ENCODE measurements at regions not wholly inside any gene's neighbourhood (a gene's known extent, or its start where the extent isn't known, plus 50 kb on each side); places are given as distances from the start of the nearest gene placed in this dataset.

- Histone ChIP-seq H3K9me1 (replicated peaks; ENCODE audit: control insufficient read depth, extremely low read depth, insufficient read depth, low read length) (no peaks in the 10 kb centered on the region), H3K4me2 (ENCODE audit: insufficient read depth, low read length) (no peak overlapping the region), H3K27me3 (ENCODE audit: control insufficient read depth in 2 of 2, insufficient read depth in 2 of 2, low read length in 2 of 2) (no peaks in the 10 kb centered on the region), H3K4me3 (replicated peaks in 1 of 3; ENCODE audit: insufficient read depth in 1 of 3, low read depth in 1 of 3, low read length in 3 of 3) (no peak overlapping the region), H4K20me1 (replicated peaks; ENCODE audit: control insufficient read depth, extremely low read depth, insufficient read depth, low read length) (no peaks in the 10 kb centered on the region), H3K4me1 (ENCODE audit: control insufficient read depth, extremely low read depth, insufficient read depth, low read length) (no peaks in the 10 kb centered on the region), H3K79me2 (ENCODE audit: control insufficient read depth, insufficient read depth, low read length) (no peaks in the 10 kb centered on the region), H3K9me3 (replicated peaks; ENCODE audit: control insufficient read depth, insufficient read depth, low read length) (no peaks in the 10 kb centered on the region), H3K27ac (ENCODE audit: insufficient read depth, low read depth, low read length) (no peak overlapping the region), H3K36me3 (ENCODE audit: control insufficient read depth in 2 of 2, extremely low read depth in 1 of 2, insufficient read depth in 2 of 2, low read length in 2 of 2) (no peaks in the 10 kb centered on the region), H3K9ac (replicated peaks; ENCODE audit: extremely low read depth, insufficient read depth, low read length) (no peak overlapping the region), H2AFZ (ENCODE audit: low read depth, low read length) (no peak overlapping the region)
- no peak for TF ChIP-seq GATA2 (IDR thresholded peaks at IDR 0.05; ENCODE audit: insufficient read depth, insufficient read length, low read depth, low read length)
- TF ChIP-seq POLR2A (IDR thresholded peaks at IDR 0.05; ENCODE audit: low read depth, low read length) = no peak
- TF ChIP-seq MAX (IDR thresholded peaks at IDR 0.05; ENCODE audit: insufficient read depth, insufficient read length) = no peak
- no peak for TF ChIP-seq MYC (IDR thresholded peaks at IDR 0.05; ENCODE audit: low read depth, low read length)
- no peak for TF ChIP-seq CTCF (IDR thresholded peaks at IDR 0.05; ENCODE audit: extremely low read depth in 1 of 2, insufficient read depth in 1 of 2, low read depth in 1 of 2, low read length in 2 of 2)
- no peak for TF ChIP-seq EZH2 (IDR thresholded peaks at IDR 0.05; ENCODE audit: borderline replicate concordance, low read depth, low read length, severe bottlenecking)
- intact Hi-C loops (cut with micrococcal nuclease) = no loop called here
- BruUV-seq (replicated peaks) = no TSS peak
- no peak for DNase-seq (ENCODE audit: low read depth, low spot score)
- dilution Hi-C loops (cut with MboI; ENCODE audit: extremely low pct_ligation_motif_present, low sequenced_read_pairs) = no loop called here
- ChIA-PET POLR2A (no interaction called here), CTCF (interaction anchor here (1.2 to 1.6 kb wide), 3 partner anchors 16 to 458 kb away, joined by 3 to 8 read pairs (median 3); partner anchors contain the start of gene TRIB2)
- no peak for FAIRE-seq
These were observed 167.8 kb upstream of the TRIB2 start for GRCh38 chr2:12548906-12549305.

GRCh38 chr2:12549641-12550040 lies 167.1 kb upstream of the TRIB2 start:
- H3K9me3 ChIP-seq (replicated peaks; ENCODE audit: control insufficient read depth, insufficient read depth, low read length) = no peaks in the 10 kb centered on the region
- no peak overlapping the region for H3K9ac ChIP-seq (replicated peaks; ENCODE audit: extremely low read depth, insufficient read depth, low read length)
- BruUV-seq (replicated peaks) = no TSS peak
- intact Hi-C loops (cut with micrococcal nuclease) = loop anchor here (10.0 kb wide), 1 partner anchor 685 kb away; no protein-coding TSS in a partner anchor
- CTCF ChIA-PET = interaction anchor here (1.2 to 1.6 kb wide), 3 partner anchors 15 to 457 kb away, joined by 3 to 8 read pairs (median 3); partner anchors contain the start of gene TRIB2
- FAIRE-seq (no peak), DNase-seq (ENCODE audit: low read depth, low spot score) (no peak)
- dilution Hi-C loops (cut with MboI; ENCODE audit: extremely low pct_ligation_motif_present, low sequenced_read_pairs) = loop anchor here (25.0 kb wide), 1 partner anchor 163 kb away; the partner anchor contains the start of gene TRIB2
- no peak overlapping the region for H3K27ac ChIP-seq (ENCODE audit: insufficient read depth, low read depth, low read length)
- no peaks in the 10 kb centered on the region for H3K27me3 ChIP-seq (ENCODE audit: control insufficient read depth in 2 of 2, insufficient read depth in 2 of 2, low read length in 2 of 2)
- H3K4me3 ChIP-seq (replicated peaks in 1 of 3; ENCODE audit: insufficient read depth in 1 of 3, low read depth in 1 of 3, low read length in 3 of 3) = no peak overlapping the region
- H2AFZ ChIP-seq (ENCODE audit: low read depth, low read length) = no peak overlapping the region
- no peaks in the 10 kb centered on the region for H3K36me3 ChIP-seq (ENCODE audit: control insufficient read depth in 2 of 2, extremely low read depth in 1 of 2, insufficient read depth in 2 of 2, low read length in 2 of 2)
- no peak for TF ChIP-seq MYC (IDR thresholded peaks at IDR 0.05; ENCODE audit: low read depth, low read length)
- TF ChIP-seq JUN (IDR thresholded peaks at IDR 0.05; ENCODE audit: borderline replicate concordance, insufficient read depth, insufficient read length, low read depth) = no peak
- TF ChIP-seq EZH2 (IDR thresholded peaks at IDR 0.05; ENCODE audit: borderline replicate concordance, low read depth, low read length, severe bottlenecking) = no peak
- TF ChIP-seq POLR2AphosphoS5 (IDR thresholded peaks at IDR 0.05; ENCODE audit: insufficient read depth, low read depth, low read length) = no peak
- no peak for TF ChIP-seq MAX (IDR thresholded peaks at IDR 0.05; ENCODE audit: insufficient read depth, insufficient read length)
- no peak for TF ChIP-seq GATA2 (IDR thresholded peaks at IDR 0.05; ENCODE audit: insufficient read depth, insufficient read length, low read depth, low read length)
- TF ChIP-seq CTCF (IDR thresholded peaks at IDR 0.05; ENCODE audit: extremely low read depth in 1 of 2, insufficient read depth in 1 of 2, low read depth in 1 of 2, low read length in 2 of 2) = no peak
- TF ChIP-seq POLR2A (IDR thresholded peaks at IDR 0.05; ENCODE audit: low read depth, low read length) = no peak
- TF ChIP-seq FOS (IDR thresholded peaks at IDR 0.05; ENCODE audit: borderline replicate concordance, insufficient read depth, low read length) = no peak
- POLR2A ChIA-PET = no interaction called here
- peaks cover under 1% of the 10 kb centered on the region for H3K4me1 ChIP-seq (ENCODE audit: control insufficient read depth, extremely low read depth, insufficient read depth, low read length)
- H4K20me1 ChIP-seq (replicated peaks; ENCODE audit: control insufficient read depth, extremely low read depth, insufficient read depth, low read length) = no peaks in the 10 kb centered on the region
- H3K9me1 ChIP-seq (replicated peaks; ENCODE audit: control insufficient read depth, extremely low read depth, insufficient read depth, low read length) = no peaks in the 10 kb centered on the region
- no peaks in the 10 kb centered on the region for H3K79me2 ChIP-seq (ENCODE audit: control insufficient read depth, insufficient read depth, low read length)
- no peak overlapping the region for H3K4me2 ChIP-seq (ENCODE audit: insufficient read depth, low read length)

All from endothelial cell of umbilical vein (primary cell).